GM21528 (cell line): ENCODE measurements at regions not wholly inside any gene's neighbourhood (a gene's known extent, or its start where the extent isn't known, plus 50 kb on each side); places are given as distances from the start of the nearest gene placed in this dataset.
"Not testable (repeated sequence)": the region's sequence is repeated elsewhere in the genome, so short reads cannot be mapped to it uniquely, and the experiment has no call there.

Experiments
- ATAC-seq: cut with Tn5 transposase; IDR thresholded peaks from one replicate; pipeline ENCODE4 v1.9.1; 2021; ENCODE audit warnings: mild to moderate bottlenecking, moderate library complexity; ENCODE audit not compliant: unreplicated experiment, low FRiP score

DNA sequence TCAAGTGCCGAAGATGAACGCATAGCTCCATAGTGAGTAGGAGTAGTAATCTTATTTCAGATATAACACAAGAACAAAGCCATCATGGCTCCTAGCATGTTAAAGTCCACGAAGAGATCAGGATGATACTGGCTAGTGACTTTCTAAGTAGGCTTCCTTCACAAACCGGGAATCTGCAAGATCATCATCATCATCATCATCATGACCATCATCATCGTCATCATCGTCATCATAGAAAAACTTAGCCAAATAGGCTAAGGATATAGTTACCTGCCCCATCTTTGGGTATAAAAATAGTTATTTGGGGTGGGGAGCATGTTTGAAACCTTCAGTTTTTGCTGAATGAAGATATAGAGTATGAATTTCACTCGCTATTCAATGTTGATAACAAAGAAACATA, 57.9 kb downstream of the PYDC2 start:
- ATAC-seq, result no peak

GRCh38 chr3:191521055-191521454, 60.1 kb downstream of the PYDC2 start:
- ATAC-seq, result no peak

GRCh38 chr3:191523148-191523547, 62.2 kb downstream of the PYDC2 start:
- no peak for ATAC-seq

GRCh38 chr3:191528589-191528988, 67.6 kb downstream of the PYDC2 start:
- ATAC-seq, result no peak

GRCh38 chr3:191529992-191530391, 69.0 kb downstream of the PYDC2 start:
- ATAC-seq, result no peak

- no peak for ATAC-seq
Measured at GRCh38 chr3:191531434-191531972, 70.5 kb downstream of the PYDC2 start.

GRCh38 chr3:191543018-191543417, 82.1 kb downstream of the PYDC2 start:
- ATAC-seq, result no peak

DNA sequence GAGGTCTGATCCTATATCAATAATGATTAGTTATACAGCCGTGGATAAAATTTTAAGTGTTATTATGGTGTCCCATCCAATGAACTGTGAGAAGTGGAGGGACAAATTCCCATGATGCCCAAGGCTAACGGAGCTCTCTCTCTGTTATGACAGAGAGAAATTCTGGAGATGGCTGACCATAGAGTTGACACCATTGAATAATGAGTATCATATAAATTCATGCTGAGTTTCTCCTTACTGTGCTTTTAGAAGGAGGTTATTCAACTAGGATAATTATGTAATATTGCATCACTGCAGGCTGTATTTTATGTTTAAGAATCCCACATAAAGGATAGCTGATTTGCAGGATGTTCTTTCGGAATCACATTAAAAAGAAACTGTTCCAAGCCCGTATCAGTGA, 82.9 kb downstream of the PYDC2 start:
- no peak for ATAC-seq

- no peak for ATAC-seq
Measured at GRCh38 chr3:191549357-191549756, 88.4 kb downstream of the PYDC2 start.

- no peak for ATAC-seq
Measured at GRCh38 chr3:191555037-191555436, 94.1 kb downstream of the PYDC2 start.

- ATAC-seq, result no peak
Measured at GRCh38 chr3:191557322-191557721, 96.4 kb downstream of the PYDC2 start.

- ATAC-seq, result no peak
Measured at GRCh38 chr3:191563722-191564121, 102.8 kb downstream of the PYDC2 start.

DNA sequence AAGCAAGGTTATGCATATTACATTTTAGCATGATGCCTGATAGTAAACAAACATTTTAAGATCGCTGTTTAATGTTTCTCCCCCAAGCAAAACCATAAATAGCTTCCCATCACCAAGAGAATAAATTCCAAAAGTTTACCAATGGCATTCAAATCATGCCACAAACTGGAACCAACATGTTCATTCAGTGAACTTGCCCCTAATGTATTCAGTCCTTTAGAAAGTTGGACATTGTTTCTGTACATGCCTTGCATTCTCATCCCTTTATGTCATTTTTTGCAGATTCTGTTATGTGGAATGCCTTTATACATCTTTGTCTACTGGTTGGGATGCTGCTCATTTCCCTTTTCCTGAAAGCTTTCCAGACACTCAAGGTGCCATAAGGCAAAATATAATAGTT, 105.5 kb downstream of the PYDC2 start:
- no peak for ATAC-seq

GRCh38 chr3:191568206-191568605, 107.2 kb downstream of the PYDC2 start:
- no peak for ATAC-seq

GRCh38 chr3:191592105-191592504, 131.1 kb downstream of the PYDC2 start:
- ATAC-seq, result no peak

- no peak for ATAC-seq
Measured at GRCh38 chr3:191593486-191593885, 132.5 kb downstream of the PYDC2 start.

GRCh38 chr3:191615511-191615910, 154.5 kb downstream of the PYDC2 start:
- not testable (repeated sequence) for ATAC-seq

GRCh38 chr3:191624299-191624698, 163.3 kb downstream of the PYDC2 start:
- no peak for ATAC-seq

GRCh38 chr3:191627064-191627463, 166.1 kb downstream of the PYDC2 start:
- no peak for ATAC-seq

DNA sequence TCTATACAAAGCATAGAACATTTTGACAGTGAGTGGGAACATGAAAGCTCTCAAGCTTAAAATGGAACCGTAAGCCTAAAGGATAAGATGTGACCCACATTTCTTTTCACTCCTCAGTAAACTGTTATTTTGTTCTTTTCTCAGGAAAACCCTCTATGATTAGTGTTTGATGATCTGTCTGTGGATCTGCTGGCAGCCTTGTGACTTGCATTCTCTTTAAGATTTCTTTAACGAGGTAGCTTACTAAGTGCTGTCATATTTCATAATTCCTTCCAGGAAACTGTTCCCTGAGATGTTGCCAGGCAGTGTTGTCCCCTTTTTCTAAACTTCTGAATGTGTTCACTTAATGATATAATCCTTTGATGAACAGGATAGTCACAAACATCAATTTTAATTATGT, 167.6 kb downstream of the PYDC2 start:
- no peak for ATAC-seq

DNA sequence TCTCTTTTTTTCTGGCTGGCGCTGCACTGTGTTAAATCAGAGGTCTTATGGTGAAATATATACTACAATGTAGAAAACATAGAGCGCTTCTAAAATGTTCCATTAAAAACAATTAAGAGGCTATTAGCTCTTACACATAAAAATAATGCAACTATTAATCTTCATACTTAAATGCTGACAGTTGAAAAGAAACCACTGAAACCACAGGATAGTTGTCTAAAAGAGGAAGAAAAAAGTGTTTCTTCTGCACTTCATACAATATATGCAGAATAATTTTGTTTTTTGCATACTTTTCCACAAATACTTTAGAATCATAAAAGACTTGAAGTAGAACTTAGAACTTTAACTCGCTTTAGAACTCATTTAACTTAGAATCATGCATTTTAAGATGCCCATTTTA, 170.5 kb downstream of the PYDC2 start:
- no peak for ATAC-seq

- no peak for ATAC-seq
Measured at GRCh38 chr3:191634902-191635301, 173.9 kb downstream of the PYDC2 start.

DNA sequence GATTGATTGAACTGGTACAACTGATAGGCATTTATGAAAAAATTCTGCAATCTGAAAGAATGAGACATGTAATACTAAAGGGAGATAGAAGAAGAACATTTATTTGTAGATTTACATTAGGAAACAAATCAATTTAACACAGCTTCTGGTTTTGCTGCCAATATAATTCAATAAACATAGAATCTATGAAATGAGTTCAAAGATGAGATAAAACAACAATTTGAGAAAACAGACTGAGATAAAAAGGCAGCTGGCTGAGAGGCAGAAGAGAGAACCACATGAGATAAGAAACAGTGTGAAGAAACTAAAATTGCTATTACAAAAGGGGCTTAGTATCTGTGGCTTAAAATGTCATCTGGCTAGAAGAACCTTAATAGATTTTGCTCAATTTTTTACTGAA, 176.6 kb downstream of the PYDC2 start:
- ATAC-seq, result no peak
